NCI-H82 treated with DMSO at 0.1 percent for 48 hours (cell line): ENCODE measurements at regions not wholly inside any gene's neighbourhood (a gene's known extent, or its start where the extent isn't known, plus 50 kb on each side); places are given as distances from the start of the nearest gene placed in this dataset.

Source experiments
- DNase-seq: peaks from one replicate; lab custom pipeline; 2025; ENCODE audit not compliant: unreplicated experiment; lab: John Stamatoyannopoulos, UW

GRCh38 chr15:70556779-70557178 is 206.6 kb downstream of the UACA start:
- DNase-seq, result no peak

- no peak for DNase-seq
Observed at GRCh38 chr15:70556151-70556741, 207.1 kb downstream of the UACA start.

GRCh38 chr15:70555713-70556112 is 207.6 kb downstream of the UACA start:
- no peak for DNase-seq

- DNase-seq, result no peak
Observed at GRCh38 chr15:70547846-70548487, 215.4 kb downstream of the UACA start.

GRCh38 chr15:70545526-70545925 is 217.8 kb downstream of the UACA start:
- DNase-seq, result no peak

- DNase-seq, result no peak
Observed at GRCh38 chr15:70541511-70541910, 221.8 kb downstream of the UACA start.

GRCh38 chr15:70539912-70540530 is 223.3 kb downstream of the UACA start:
- no peak for DNase-seq

GRCh38 chr15:70539409-70539808 is 223.9 kb downstream of the UACA start:
- no peak for DNase-seq

GRCh38 chr15:70538278-70538677 is 225.1 kb downstream of the UACA start:
- no peak for DNase-seq

GRCh38 chr15:70535955-70536338 is 227.4 kb downstream of the UACA start:
- DNase-seq, result no peak

- no peak for DNase-seq
Observed at GRCh38 chr15:70535071-70535954, 228.0 kb downstream of the UACA start.

GRCh38 chr15:70533931-70534742 is 229.2 kb downstream of the UACA start:
- DNase-seq, result no peak

GRCh38 chr15:70532531-70533186 is 230.7 kb downstream of the UACA start:
- no peak for DNase-seq

- no peak for DNase-seq
Observed at GRCh38 chr15:70531576-70531975, 231.8 kb downstream of the UACA start.

GRCh38 chr15:70530906-70531305 is 232.5 kb downstream of the UACA start:
- DNase-seq, result no peak

GRCh38 chr15:70530503-70530902 is 232.9 kb downstream of the UACA start:
- DNase-seq, result no peak

GRCh38 chr15:70530017-70530499 is 233.3 kb downstream of the UACA start:
- no peak for DNase-seq

- DNase-seq, result no peak
Observed at GRCh38 chr15:70528816-70529215, 234.5 kb downstream of the UACA start.

- no peak for DNase-seq
Observed at GRCh38 chr15:70528270-70528706, 235.1 kb downstream of the UACA start.

GRCh38 chr15:70526974-70527325 is 236.4 kb downstream of the UACA start:
- DNase-seq, result no peak
